Thyroid gland (tissue), 4 donors: ENCODE measurements at regions not wholly inside any gene's neighbourhood (a gene's known extent, or its start where the extent isn't known, plus 50 kb on each side); places are given as distances from the start of the nearest gene placed in this dataset.

Source experiments
- DNase-seq, 2 donors: peaks; one replicate each; pipeline ENCODE4 v3.0.0-alpha.2; 2019
- H3K27ac ChIP-seq, 3 donors: fragments of 200-600 bp; sonication (generic); 1 replicate in 2 of 3; 2 replicates in 1 of 3; pipeline ENCODE4 v1.5.1; 2016 to 2019; ENCODE audit warnings: mild to moderate bottlenecking in 1 of 3, moderate library complexity in 1 of 3
- H3K27me3 ChIP-seq: fragments of 200-600 bp; sonication (generic); one replicate; pipeline ENCODE4 v1.5.1; 2019
- H3K36me3 ChIP-seq, 2 donors: fragments of 200-600 bp; sonication (generic); one replicate each; pipeline ENCODE4 v1.5.1; 2016 to 2019
- H3K4me1 ChIP-seq, 2 donors: fragments of 200-600 bp; sonication (generic); one replicate each; pipeline ENCODE4 v1.5.1; 2017 to 2019
- H3K4me3 ChIP-seq, 3 donors: fragments of 200-600 bp; sonication (generic); replicated peaks in 1 of 3; 1 replicate in 2 of 3; 2 replicates in 1 of 3; pipeline ENCODE4 v1.5.1; 2016; ENCODE audit warnings: mild to moderate bottlenecking in 1 of 3
- H3K9me3 ChIP-seq: fragments of 200-600 bp; sonication (generic); one replicate; pipeline ENCODE4 v1.5.1; 2017
- POLR2A ChIP-seq, 2 donors: fragments of 450-650 bp; IDR thresholded peaks; one replicate each; pipeline ENCODE4 v1.6.1; 2017; ENCODE audit warnings: antibody characterized with exemption in 2 of 2, mild to moderate bottlenecking in 2 of 2, moderate library complexity in 1 of 2
- WGBS, 2 donors: methylation state at CpG; one replicate each; pipeline ENCODE4 v1.1.5; 2017; 5-methylcytosine and 5-hydroxymethylcytosine counted together
- intact Hi-C: fragments of 100-400 bp; cut with DNase I; formaldehyde crosslinking; loops from one replicate; pipeline ENCODE4 v1.15.1; 2023
- TF ChIP-seq, protein P1 (sequence below), 6 experiments: fragments of 200-600 bp in 3 of 6; fragments of 450-650 bp in 3 of 6; sonication (generic) in 3 of 6; IDR thresholded peaks; one replicate each; pipeline ENCODE4 v1.5.1; 2016 to 2019; ENCODE audit warnings: antibody characterized with exemption in 6 of 6, mild to moderate bottlenecking in 2 of 6, inconsistent platforms in 1 of 6, moderate library complexity in 1 of 6

DNA sequence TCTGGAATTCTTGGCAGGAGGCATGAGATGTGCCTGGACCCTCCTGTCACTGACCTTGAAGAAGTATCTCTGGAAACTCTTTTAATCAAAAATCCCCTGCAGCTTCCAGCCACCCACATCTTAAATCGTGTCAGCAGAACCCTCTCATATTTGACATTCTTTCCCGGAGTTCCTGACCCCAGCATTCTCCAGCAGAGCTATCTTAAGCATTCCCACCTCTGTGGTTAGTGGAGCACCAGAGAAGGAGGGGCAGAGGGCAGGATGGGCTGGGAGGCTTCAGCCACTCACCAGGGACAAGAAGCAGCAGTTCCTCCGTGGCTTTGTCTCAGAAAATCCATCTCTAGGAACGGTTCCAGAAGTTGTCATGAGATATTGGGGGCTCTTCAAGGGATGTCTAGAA, 149.9 kb downstream of the RGS9 start:
- Histone ChIP-seq H3K27ac (no peak overlapping the region), H3K36me3 (no peaks in the 10 kb centered on the region), H3K27me3 (no peaks in the 10 kb centered on the region), H3K4me1 (no peaks in the 10 kb centered on the region), H3K4me3 (no peak overlapping the region), H3K9me3 (no peaks in the 10 kb centered on the region)
- no peak for DNase-seq
- TF ChIP-seq POLR2A (IDR thresholded peaks at IDR 0.05): no peak
- TF ChIP-seq, protein P1, sequence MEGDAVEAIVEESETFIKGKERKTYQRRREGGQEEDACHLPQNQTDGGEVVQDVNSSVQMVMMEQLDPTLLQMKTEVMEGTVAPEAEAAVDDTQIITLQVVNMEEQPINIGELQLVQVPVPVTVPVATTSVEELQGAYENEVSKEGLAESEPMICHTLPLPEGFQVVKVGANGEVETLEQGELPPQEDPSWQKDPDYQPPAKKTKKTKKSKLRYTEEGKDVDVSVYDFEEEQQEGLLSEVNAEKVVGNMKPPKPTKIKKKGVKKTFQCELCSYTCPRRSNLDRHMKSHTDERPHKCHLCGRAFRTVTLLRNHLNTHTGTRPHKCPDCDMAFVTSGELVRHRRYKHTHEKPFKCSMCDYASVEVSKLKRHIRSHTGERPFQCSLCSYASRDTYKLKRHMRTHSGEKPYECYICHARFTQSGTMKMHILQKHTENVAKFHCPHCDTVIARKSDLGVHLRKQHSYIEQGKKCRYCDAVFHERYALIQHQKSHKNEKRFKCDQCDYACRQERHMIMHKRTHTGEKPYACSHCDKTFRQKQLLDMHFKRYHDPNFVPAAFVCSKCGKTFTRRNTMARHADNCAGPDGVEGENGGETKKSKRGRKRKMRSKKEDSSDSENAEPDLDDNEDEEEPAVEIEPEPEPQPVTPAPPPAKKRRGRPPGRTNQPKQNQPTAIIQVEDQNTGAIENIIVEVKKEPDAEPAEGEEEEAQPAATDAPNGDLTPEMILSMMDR (IDR thresholded peaks at IDR 0.05): no peak
- WGBS, 2 donors: 22 to 29% methylated on average over 4 of the region's 4 CpGs
- intact Hi-C loops: no loop called here

DNA sequence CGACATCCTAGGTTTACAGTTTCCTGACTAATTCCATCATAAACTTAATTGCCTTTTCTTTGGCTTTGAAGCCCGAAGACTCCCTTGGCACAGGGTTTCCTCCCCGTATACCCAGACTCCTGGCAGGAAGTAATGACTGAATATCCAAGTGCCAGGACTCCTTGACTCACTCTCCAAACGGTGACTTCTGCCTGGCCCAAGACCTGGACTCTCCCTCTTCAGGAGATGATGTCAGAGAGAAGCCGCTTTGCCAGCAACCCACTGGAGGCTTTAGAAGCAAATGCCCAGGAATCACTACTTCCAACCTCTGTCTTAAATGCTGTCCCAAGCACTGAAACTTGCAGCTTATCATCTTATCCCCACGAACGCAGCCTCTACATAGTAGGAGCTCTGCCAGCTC, 146.5 kb downstream of the RGS9 start:
- no peaks in the 10 kb centered on the region for H3K36me3 ChIP-seq
- 83 to 91% methylated on average over 7 of the region's 7 CpGs for WGBS, 2 donors
- no peaks in the 10 kb centered on the region for H3K9me3 ChIP-seq
- H3K27ac ChIP-seq: no peak overlapping the region
- H3K4me1 ChIP-seq: no peaks in the 10 kb centered on the region
- no peak overlapping the region for H3K4me3 ChIP-seq
- intact Hi-C loops: no loop called here
- TF ChIP-seq, protein P1 (IDR thresholded peaks at IDR 0.05): no peak
- TF ChIP-seq POLR2A (IDR thresholded peaks at IDR 0.05): no peak
- H3K27me3 ChIP-seq: no peaks in the 10 kb centered on the region
- no peak for DNase-seq

DNA sequence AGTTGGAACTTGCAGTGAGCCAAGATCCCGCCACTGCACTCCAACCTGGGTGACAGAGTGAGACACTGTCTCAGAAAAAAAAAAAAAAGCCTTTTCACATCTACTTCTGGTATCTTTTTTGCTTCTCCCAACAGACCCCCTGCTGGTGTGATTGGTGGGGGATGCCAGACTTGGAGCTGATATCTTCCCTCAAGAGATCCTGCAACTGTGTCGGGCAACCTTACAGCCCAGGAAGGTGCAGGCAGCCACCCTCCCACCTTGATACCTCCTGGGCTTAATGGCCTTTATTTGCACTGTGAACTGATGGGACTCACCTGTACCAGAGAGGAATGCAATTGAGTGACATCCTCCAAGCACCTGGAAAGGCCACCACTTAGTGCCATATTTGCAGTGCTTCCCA, 142.3 kb downstream of the RGS9 start:
- H3K27ac ChIP-seq: no peak overlapping the region
- no peaks in the 10 kb centered on the region for H3K4me1 ChIP-seq
- TF ChIP-seq, protein P1 (IDR thresholded peaks at IDR 0.05): no peak
- TF ChIP-seq POLR2A (IDR thresholded peaks at IDR 0.05): no peak
- no peak overlapping the region for H3K4me3 ChIP-seq
- no peaks in the 10 kb centered on the region for H3K36me3 ChIP-seq
- no peaks in the 10 kb centered on the region for H3K9me3 ChIP-seq
- DNase-seq: no peak
- 86 to 93% methylated on average over 2 of the region's 2 CpGs for WGBS, 2 donors
- intact Hi-C loops: no loop called here
- H3K27me3 ChIP-seq: no peaks in the 10 kb centered on the region

DNA sequence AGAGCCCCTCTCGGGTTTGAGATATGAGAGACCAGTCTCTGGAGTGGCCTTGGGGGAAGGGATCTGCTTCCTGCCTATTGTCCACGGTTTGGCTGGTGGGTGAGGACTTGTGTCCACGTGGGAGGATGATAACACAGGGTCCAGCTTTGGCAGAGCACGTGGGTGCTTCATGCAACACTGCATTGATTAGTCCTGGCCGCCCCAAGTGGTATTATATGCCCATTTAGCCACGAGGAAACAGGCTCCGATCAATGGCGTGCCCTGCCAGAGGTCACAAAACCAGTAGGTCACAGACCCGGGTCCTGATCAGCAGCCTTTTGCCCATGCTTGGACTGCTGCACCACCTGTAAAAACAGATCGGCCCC, 141.6 kb downstream of the RGS9 start:
- no peak overlapping the region for H3K4me3 ChIP-seq
- H3K4me1 ChIP-seq: no peaks in the 10 kb centered on the region
- H3K27me3 ChIP-seq: no peaks in the 10 kb centered on the region
- no peak for TF ChIP-seq POLR2A (IDR thresholded peaks at IDR 0.05)
- TF ChIP-seq, protein P1 (IDR thresholded peaks at IDR 0.05): no peak
- intact Hi-C loops: no loop called here
- no peaks in the 10 kb centered on the region for H3K36me3 ChIP-seq
- WGBS, 2 donors: 74 to 75% methylated on average over 8 of the region's 10 CpGs
- H3K9me3 ChIP-seq: no peaks in the 10 kb centered on the region
- DNase-seq: no peak
- H3K27ac ChIP-seq: no peak overlapping the region

DNA sequence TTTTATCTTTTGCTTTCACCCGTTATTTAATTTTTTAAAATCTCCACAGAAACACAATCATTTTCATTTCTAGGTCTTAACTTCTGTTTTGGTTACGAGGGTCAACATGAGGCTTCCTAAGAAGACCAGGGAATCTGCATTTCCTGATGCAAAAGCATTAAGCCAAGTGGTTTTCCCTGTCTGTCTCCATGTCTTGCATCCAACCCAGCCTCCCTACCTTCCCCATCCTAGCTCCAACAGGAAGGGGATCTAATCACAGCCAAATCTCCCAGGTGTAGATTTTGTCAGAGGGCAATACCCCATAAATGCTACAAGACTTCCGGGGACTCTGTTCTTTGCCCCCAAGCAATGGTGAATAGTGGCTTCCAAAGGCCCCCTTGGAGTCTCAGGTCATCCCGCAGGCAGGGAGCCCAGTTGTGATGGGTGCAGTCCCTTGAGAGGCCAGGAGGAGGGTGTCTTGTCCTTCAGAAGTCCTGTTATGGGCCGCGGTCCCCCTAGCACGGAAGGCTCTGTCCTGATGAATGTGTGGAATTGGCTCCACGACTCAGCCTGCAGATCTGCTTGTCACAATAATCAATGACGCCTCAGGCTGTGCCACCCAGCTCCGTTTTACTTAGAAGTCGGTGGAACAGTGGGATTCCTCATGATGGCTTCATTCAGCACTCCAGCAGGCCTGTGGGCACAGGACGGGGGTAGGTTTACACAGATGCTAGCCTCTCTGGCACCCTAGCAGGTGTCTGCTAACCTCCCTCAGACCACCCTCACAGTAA, 141.1 kb downstream of the RGS9 start:
- DNase-seq: peak; percentile 50 to 51
- Histone ChIP-seq H3K27me3 (no peaks in the 10 kb centered on the region), H3K9me3 (no peaks in the 10 kb centered on the region), H3K4me3 (no peak overlapping the region), H3K27ac (no peak overlapping the region), H3K4me1 (no peaks in the 10 kb centered on the region), H3K36me3 (no peaks in the 10 kb centered on the region)
- intact Hi-C loops: no loop called here
- 30 to 35% methylated on average over 12 of the region's 12 CpGs for WGBS, 2 donors
- TF ChIP-seq, protein P1 (IDR thresholded peaks at IDR 0.05): peak in 5 of 6 experiments; percentile 36 to 59 (median 51)
- TF ChIP-seq POLR2A (IDR thresholded peaks at IDR 0.05): no peak
